Erythroblast (primary cell): ENCODE measurements at regions not wholly inside any gene's neighbourhood (a gene's known extent, or its start where the extent isn't known, plus 50 kb on each side); places are given as distances from the start of the nearest gene placed in this dataset.

Experiments used
- GATA1 ChIP-seq: IDR thresholded peaks from 2 replicates; pipeline ENCODE4 v1.6.1; 2011; ENCODE audit warnings: low read depth, mild to moderate bottlenecking, control low read depth, low read length, moderate library complexity
- POLR2A ChIP-seq: IDR thresholded peaks from 2 replicates; pipeline ENCODE4 v1.6.1; 2011; ENCODE audit warnings: mild to moderate bottlenecking, low read length

GRCh38 chr14:100410056-100410565 lies 87.0 kb downstream of the SLC25A47 start:
- TF ChIP-seq POLR2A (no peak), GATA1 (no peak)
